NCI-H748 treated with DMSO at 0.1 percent for 48 hours (cell line): ENCODE measurements at regions not wholly inside any gene's neighbourhood (a gene's known extent, or its start where the extent isn't known, plus 50 kb on each side); places are given as distances from the start of the nearest gene placed in this dataset.

Experiments used
- DNase-seq: peaks from one replicate; lab custom pipeline; 2025; lab: John Stamatoyannopoulos, UW

- DNase-seq = no peak
Observed at GRCh38 chr3:69568951-69569350, 170.3 kb upstream of the MITF start.

GRCh38 chr3:69568458-69568857, 170.8 kb upstream of the MITF start:
- DNase-seq = no peak

GRCh38 chr3:69567710-69568052, 171.6 kb upstream of the MITF start:
- DNase-seq = no peak

GRCh38 chr3:69567023-69567709, 172.1 kb upstream of the MITF start:
- no peak for DNase-seq

GRCh38 chr3:69566275-69566674, 173.0 kb upstream of the MITF start:
- DNase-seq = no peak

GRCh38 chr3:69565316-69565715, 173.9 kb upstream of the MITF start:
- DNase-seq = no peak

- no peak for DNase-seq
Observed at GRCh38 chr3:69563981-69564380, 175.3 kb upstream of the MITF start.

GRCh38 chr3:69563151-69563550, 176.1 kb upstream of the MITF start:
- DNase-seq = no peak

- DNase-seq = no peak
Observed at GRCh38 chr3:69562020-69562419, 176.1 kb upstream of the FRMD4B start.

- DNase-seq = no peak
Observed at GRCh38 chr3:69560818-69561217, 174.9 kb upstream of the FRMD4B start.

- no peak for DNase-seq
Observed at GRCh38 chr3:69560116-69560515, 174.2 kb upstream of the FRMD4B start.

GRCh38 chr3:69558912-69559311, 173.0 kb upstream of the FRMD4B start:
- no peak for DNase-seq

GRCh38 chr3:69554576-69554975, 168.7 kb upstream of the FRMD4B start:
- DNase-seq = no peak

- no peak for DNase-seq
Observed at GRCh38 chr3:69553888-69554287, 168.0 kb upstream of the FRMD4B start.

- no peak for DNase-seq
Observed at GRCh38 chr3:69547461-69547880, 161.6 kb upstream of the FRMD4B start.

GRCh38 chr3:69542805-69543429, 157.0 kb upstream of the FRMD4B start:
- no peak for DNase-seq

GRCh38 chr3:69542089-69542804, 156.4 kb upstream of the FRMD4B start:
- DNase-seq = no peak

GRCh38 chr3:69541711-69542088, 155.8 kb upstream of the FRMD4B start:
- DNase-seq = no peak

- no peak for DNase-seq
Observed at GRCh38 chr3:69540706-69541581, 155.1 kb upstream of the FRMD4B start.

- no peak for DNase-seq
Observed at GRCh38 chr3:69539134-69539533, 153.2 kb upstream of the FRMD4B start.

- DNase-seq = no peak
Observed at GRCh38 chr3:69538281-69538680, 152.4 kb upstream of the FRMD4B start.

- DNase-seq = no peak
Observed at GRCh38 chr3:69536306-69537020, 150.6 kb upstream of the FRMD4B start.
